Progenitor cell of endocrine pancreas (in vitro differentiated cells): ENCODE measurements at regions not wholly inside any gene's neighbourhood (a gene's known extent, or its start where the extent isn't known, plus 50 kb on each side); places are given as distances from the start of the nearest gene placed in this dataset.

Source experiments
- DNase-seq: peaks from one replicate; pipeline ENCODE4 v3.0.0; 2021; ENCODE audit warnings: low spot score; ENCODE audit not compliant: unreplicated experiment
- H3K27ac Mint-ChIP-seq: 2 replicates; pipeline ENCODE4 v1.8.0; 2021; ENCODE audit warnings: mild to moderate bottlenecking, moderate library complexity, mixed read lengths
- H3K27me3 Mint-ChIP-seq: 2 replicates; pipeline ENCODE4 v1.8.0; 2021; ENCODE audit warnings: mixed read lengths
- H3K36me3 Mint-ChIP-seq: 2 replicates; pipeline ENCODE4 v1.8.0; 2022; ENCODE audit warnings: mixed read lengths; ENCODE audit not compliant: insufficient read depth
- H3K4me1 Mint-ChIP-seq: 2 replicates; pipeline ENCODE4 v1.8.0; 2021; ENCODE audit warnings: low read depth, mixed read lengths
- H3K4me3 Mint-ChIP-seq: 2 replicates; pipeline ENCODE4 v1.8.0; 2021; ENCODE audit warnings: low read depth, mild to moderate bottlenecking, moderate library complexity, mixed read lengths
- H3K9me3 Mint-ChIP-seq: 2 replicates; pipeline ENCODE4 v1.8.0; 2021; ENCODE audit warnings: low read depth, mixed read lengths
- TF ChIP-seq, protein P1 (sequence below): fragments of 200-600 bp; sonication (generic); IDR thresholded peaks from one replicate; pipeline ENCODE4 v1.5.0; 2021; ENCODE audit warnings: antibody characterized with exemption, mild to moderate bottlenecking; ENCODE audit not compliant: unreplicated experiment

GRCh38 chr1:58904299-58905125 is 120.7 kb upstream of the JUN start:
- no peaks in the 10 kb centered on the region for H3K9me3 Mint-ChIP-seq
- H3K27ac Mint-ChIP-seq = peak overlapping the region; percentile 91
- peak overlapping the region; percentile 67 for H3K4me3 Mint-ChIP-seq
- no peak for DNase-seq
- H3K36me3 Mint-ChIP-seq = no peaks in the 10 kb centered on the region
- H3K27me3 Mint-ChIP-seq = peaks cover 5% of the 10 kb centered on the region
- H3K4me1 Mint-ChIP-seq = peaks cover 26% of the 10 kb centered on the region
- TF ChIP-seq, protein P1, sequence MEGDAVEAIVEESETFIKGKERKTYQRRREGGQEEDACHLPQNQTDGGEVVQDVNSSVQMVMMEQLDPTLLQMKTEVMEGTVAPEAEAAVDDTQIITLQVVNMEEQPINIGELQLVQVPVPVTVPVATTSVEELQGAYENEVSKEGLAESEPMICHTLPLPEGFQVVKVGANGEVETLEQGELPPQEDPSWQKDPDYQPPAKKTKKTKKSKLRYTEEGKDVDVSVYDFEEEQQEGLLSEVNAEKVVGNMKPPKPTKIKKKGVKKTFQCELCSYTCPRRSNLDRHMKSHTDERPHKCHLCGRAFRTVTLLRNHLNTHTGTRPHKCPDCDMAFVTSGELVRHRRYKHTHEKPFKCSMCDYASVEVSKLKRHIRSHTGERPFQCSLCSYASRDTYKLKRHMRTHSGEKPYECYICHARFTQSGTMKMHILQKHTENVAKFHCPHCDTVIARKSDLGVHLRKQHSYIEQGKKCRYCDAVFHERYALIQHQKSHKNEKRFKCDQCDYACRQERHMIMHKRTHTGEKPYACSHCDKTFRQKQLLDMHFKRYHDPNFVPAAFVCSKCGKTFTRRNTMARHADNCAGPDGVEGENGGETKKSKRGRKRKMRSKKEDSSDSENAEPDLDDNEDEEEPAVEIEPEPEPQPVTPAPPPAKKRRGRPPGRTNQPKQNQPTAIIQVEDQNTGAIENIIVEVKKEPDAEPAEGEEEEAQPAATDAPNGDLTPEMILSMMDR = no peak

GRCh38 chr1:58905126-58905490 is 121.3 kb upstream of the JUN start:
- H3K9me3 Mint-ChIP-seq = no peaks in the 10 kb centered on the region
- H3K27ac Mint-ChIP-seq = peak overlapping the region; percentile 42
- TF ChIP-seq, protein P1 = no peak
- peaks cover 26% of the 10 kb centered on the region for H3K4me1 Mint-ChIP-seq
- DNase-seq = no peak
- H3K27me3 Mint-ChIP-seq = peaks cover 5% of the 10 kb centered on the region
- peak overlapping the region; percentile 32 for H3K4me3 Mint-ChIP-seq
- no peaks in the 10 kb centered on the region for H3K36me3 Mint-ChIP-seq

GRCh38 chr1:58905628-58906221 is 121.9 kb upstream of the JUN start:
- no peak for DNase-seq
- H3K27ac Mint-ChIP-seq = no peak overlapping the region

DNA sequence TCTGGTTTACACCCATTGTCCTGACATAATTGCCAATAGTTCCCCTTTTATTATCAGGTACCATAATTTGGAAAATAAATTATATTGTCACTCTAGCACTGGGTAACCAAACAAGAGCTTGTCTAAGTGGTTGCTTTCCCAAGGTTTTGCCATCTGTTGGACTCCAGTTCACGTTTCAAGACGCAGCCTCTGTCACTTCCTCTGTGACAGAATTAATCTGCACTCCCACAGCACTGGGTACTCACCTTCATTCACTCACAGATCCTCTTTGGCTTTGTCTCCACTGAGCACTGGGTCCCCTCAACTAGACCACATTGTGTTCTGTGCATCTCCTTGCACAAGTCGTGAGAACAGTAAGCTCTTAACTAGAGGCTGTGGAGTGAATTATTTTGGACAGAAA is 123.6 kb upstream of the JUN start:
- Mint-ChIP-seq H3K4me3 (no peak overlapping the region), H3K27ac (no peak overlapping the region), H3K27me3 (peaks cover 5% of the 10 kb centered on the region), H3K9me3 (no peaks in the 10 kb centered on the region), H3K4me1 (peaks cover 23% of the 10 kb centered on the region), H3K36me3 (no peaks in the 10 kb centered on the region)
- DNase-seq = no peak
- TF ChIP-seq, protein P1 = no peak

More at GRCh38 chr1:58905628-58906221, 121.9 kb upstream of the JUN start:
- TF ChIP-seq, protein P1 = no peak
- Mint-ChIP-seq H3K4me3 (no peak overlapping the region), H3K9me3 (no peaks in the 10 kb centered on the region), H3K36me3 (no peaks in the 10 kb centered on the region), H3K4me1 (peaks cover 23% of the 10 kb centered on the region), H3K27me3 (peaks cover 5% of the 10 kb centered on the region)

DNA sequence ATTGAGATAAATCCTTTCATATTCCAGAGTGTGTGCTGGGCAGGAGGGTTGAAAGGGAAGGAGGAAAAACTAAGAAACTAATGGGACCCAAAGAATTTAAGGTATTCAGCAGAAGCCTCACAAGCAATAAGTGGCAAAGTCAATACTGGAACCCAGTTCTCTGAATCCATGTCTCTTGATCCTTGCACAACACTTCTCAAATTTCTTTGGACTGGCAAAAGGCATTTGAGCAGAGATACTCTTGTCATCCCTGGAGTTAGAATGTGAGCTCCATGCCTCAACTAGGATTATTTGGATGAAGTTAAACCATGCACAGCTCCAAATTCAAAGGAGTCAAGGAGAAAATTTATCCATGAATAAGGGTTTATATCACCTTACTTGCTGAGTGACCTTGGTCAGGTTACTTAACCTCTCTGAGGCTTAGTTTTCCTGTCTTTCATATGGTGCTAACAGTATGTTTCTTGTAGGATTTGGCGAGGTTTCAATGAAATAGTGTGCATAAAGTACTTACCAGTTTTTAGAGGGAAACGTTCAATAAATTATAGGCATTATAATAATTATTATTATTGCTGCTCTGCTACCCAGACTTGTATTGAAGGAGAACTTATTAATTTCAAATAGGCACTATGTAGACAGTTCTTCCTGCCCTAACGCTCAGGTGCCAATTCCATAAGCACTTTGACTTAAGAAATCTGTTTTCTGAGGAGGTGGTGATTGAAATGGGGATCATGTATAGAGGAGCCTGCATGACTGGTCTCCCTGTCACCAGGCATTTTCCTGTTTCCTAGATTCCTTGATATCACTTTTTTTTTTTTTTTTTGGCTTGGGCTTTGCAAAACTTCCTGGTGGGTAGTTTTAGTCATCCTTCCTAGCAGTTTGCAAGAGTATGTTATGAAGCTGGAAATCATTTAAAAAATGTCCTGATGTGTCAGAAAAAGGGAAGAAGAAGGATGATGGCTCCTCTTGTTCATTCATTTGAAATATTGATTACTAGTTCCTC is 125.0 kb upstream of the JUN start:
- Mint-ChIP-seq H3K27ac (no peak overlapping the region), H3K27me3 (peaks cover 5% of the 10 kb centered on the region), H3K4me1 (peaks cover 20% of the 10 kb centered on the region), H3K9me3 (no peaks in the 10 kb centered on the region), H3K4me3 (no peak overlapping the region), H3K36me3 (no peaks in the 10 kb centered on the region)
- no peak for DNase-seq
- TF ChIP-seq, protein P1 = no peak
